HEK293T (cell line): ENCODE measurements at regions not wholly inside any gene's neighbourhood (a gene's known extent, or its start where the extent isn't known, plus 50 kb on each side); places are given as distances from the start of the nearest gene placed in this dataset.

Experiments used
- CTCF ChIA-PET: fragments of 350-600 bp; formaldehyde crosslinking; extraction: SDS; loops from one replicate; lab custom pipeline; 2021; ENCODE audit warnings: antibody characterized with exemption, inconsistent platforms; lab: Yijun Ruan, JAX
- POLR2A ChIA-PET: fragments of 350-600 bp; formaldehyde crosslinking; extraction: SDS; loops from one replicate; lab custom pipeline; 2020; ENCODE audit warnings: antibody characterized with exemption, inconsistent platforms; lab: Yijun Ruan, JAX
- DNase-seq: peaks from one replicate; pipeline ENCODE4 v3.0.0; 2012; ENCODE audit warnings: mixed read lengths; ENCODE audit errors: extremely low spot score
- ARNT ChIP-seq: fragments of 450-650 bp; IDR thresholded peaks from 2 replicates; pipeline ENCODE4 v1.6.1; 2017; ENCODE audit warnings: mild to moderate bottlenecking
- BHLHE40 ChIP-seq: fragments of 450-650 bp; IDR thresholded peaks from 2 replicates; pipeline ENCODE4 v1.6.1; 2016; ENCODE audit warnings: mild to moderate bottlenecking, moderate library complexity, borderline replicate concordance
- CTBP1 ChIP-seq: fragments of 450-650 bp; IDR thresholded peaks from 2 replicates; pipeline ENCODE4 v1.6.1; 2016; ENCODE audit warnings: borderline replicate concordance
- ELF4 ChIP-seq: fragments of 450-650 bp; IDR thresholded peaks from 2 replicates; pipeline ENCODE4 v1.6.1; 2017; ENCODE audit warnings: antibody characterized with exemption
- FOXA1 ChIP-seq: fragments of 450-650 bp; IDR thresholded peaks from 2 replicates; pipeline ENCODE4 v1.6.1; 2016; ENCODE audit warnings: mild to moderate bottlenecking
- FOXK2 ChIP-seq: fragments of 450-650 bp; IDR thresholded peaks from 2 replicates; pipeline ENCODE4 v1.6.1; 2016; ENCODE audit warnings: mild to moderate bottlenecking
- FOXM1 ChIP-seq: fragments of 450-650 bp; IDR thresholded peaks from 2 replicates; pipeline ENCODE4 v1.6.1; 2017; ENCODE audit warnings: mild to moderate bottlenecking, borderline replicate concordance
- HDGF ChIP-seq: fragments of 450-650 bp; IDR thresholded peaks from 2 replicates; pipeline ENCODE4 v1.6.1; 2017; ENCODE audit warnings: antibody characterized with exemption, borderline replicate concordance
- L3MBTL2 ChIP-seq: fragments of 450-650 bp; conservative IDR thresholded peaks from 2 replicates; pipeline ENCODE4 v1.6.1; 2016; ENCODE audit warnings: mild to moderate bottlenecking
- LEF1 ChIP-seq: fragments of 450-650 bp; IDR thresholded peaks from 2 replicates; pipeline ENCODE4 v1.6.1; 2017; ENCODE audit warnings: mild to moderate bottlenecking, borderline replicate concordance
- NFRKB ChIP-seq: fragments of 450-650 bp; IDR thresholded peaks from 2 replicates; pipeline ENCODE4 v1.6.1; 2016; ENCODE audit warnings: mild to moderate bottlenecking, moderate library complexity
- SP1 ChIP-seq: fragments of 450-650 bp; IDR thresholded peaks from 2 replicates; pipeline ENCODE4 v1.6.1; 2017
- SUZ12 ChIP-seq: fragments of 450-650 bp; IDR thresholded peaks from 2 replicates; pipeline ENCODE4 v1.6.1; 2016; ENCODE audit warnings: mild to moderate bottlenecking
- TARDBP ChIP-seq: fragments of 450-650 bp; IDR thresholded peaks from 2 replicates; pipeline ENCODE4 v1.6.1; 2016
- ZNF384 ChIP-seq: fragments of 450-650 bp; IDR thresholded peaks from 2 replicates; pipeline ENCODE4 v1.6.1; 2016
- TF ChIP-seq, protein P1 (sequence below): fragments of 450-650 bp; IDR thresholded peaks from 2 replicates; pipeline ENCODE4 v1.6.1; 2016

DNA sequence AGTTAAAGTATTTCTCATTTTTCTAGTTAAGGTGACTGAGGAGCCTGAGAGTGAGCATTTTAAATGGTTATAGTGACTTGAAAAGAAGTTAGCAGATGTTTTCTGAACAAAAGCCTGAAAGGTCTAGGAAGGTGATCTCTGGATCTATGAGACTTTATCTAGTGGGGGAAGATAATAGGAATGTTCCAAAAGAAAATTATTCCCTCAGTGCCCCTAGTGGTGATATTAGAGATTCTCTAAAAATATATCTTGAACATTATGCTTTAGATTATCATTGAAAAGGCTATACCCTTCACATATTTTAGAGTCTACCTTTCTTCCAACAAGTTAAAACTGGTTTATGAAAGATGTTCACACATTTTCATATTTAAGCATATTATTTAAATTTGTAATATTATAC, 69.0 kb upstream of the SPANXN1 start:
- POLR2A ChIA-PET = no interaction called here
- CTCF ChIA-PET = no interaction called here
- DNase-seq = no peak
- TF ChIP-seq TARDBP (no peak), L3MBTL2 (no peak), HDGF (no peak), SUZ12 (no peak)
- TF ChIP-seq, protein P1, sequence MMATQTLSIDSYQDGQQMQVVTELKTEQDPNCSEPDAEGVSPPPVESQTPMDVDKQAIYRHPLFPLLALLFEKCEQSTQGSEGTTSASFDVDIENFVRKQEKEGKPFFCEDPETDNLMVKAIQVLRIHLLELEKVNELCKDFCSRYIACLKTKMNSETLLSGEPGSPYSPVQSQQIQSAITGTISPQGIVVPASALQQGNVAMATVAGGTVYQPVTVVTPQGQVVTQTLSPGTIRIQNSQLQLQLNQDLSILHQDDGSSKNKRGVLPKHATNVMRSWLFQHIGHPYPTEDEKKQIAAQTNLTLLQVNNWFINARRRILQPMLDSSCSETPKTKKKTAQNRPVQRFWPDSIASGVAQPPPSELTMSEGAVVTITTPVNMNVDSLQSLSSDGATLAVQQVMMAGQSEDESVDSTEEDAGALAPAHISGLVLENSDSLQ = no peak

DNA sequence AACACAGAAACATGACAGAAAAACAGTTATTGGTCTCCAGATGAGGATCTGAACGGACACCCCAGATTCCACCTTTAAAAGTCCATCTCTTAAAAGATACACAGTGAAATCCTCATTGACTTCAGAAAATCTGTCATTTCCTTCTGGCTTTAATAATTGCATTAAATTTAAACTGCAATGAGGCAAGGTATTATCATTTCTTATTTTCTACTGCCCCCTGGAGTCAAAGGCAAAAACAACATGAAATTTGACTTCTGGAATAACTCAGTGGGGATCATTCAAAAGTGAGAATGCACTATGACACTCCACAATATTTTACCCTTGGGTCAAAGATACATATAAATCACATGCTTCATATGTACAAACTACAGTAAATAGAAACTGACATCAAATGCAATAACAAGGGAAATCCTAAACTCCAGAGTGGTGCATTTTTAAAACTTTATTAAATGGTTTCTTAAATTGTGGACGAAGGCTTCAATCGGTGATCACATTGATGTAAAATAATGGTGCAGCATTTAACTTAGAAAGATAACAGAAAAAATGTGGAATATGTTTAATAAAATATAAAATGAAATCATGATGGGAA, 56.4 kb upstream of the SPANXN1 start:
- CTCF ChIA-PET = no interaction called here
- POLR2A ChIA-PET = no interaction called here
- DNase-seq = peak; percentile 4
- TF ChIP-seq CTBP1 (no peak), FOXK2 (no peak), L3MBTL2 (no peak), HDGF (no peak), SUZ12 (no peak), TARDBP (no peak), BHLHE40 (no peak), LEF1 (no peak), FOXM1 (no peak), ELF4 (no peak), ZNF384 (no peak), SP1 (no peak), FOXA1 (no peak), NFRKB (no peak), ARNT (no peak)
- TF ChIP-seq, protein P1 = no peak
